ENCODE measurements at regions not wholly inside any gene's neighbourhood (a gene's known extent, or its start where the extent isn't known, plus 50 kb on each side); places are given as distances from the start of the nearest gene placed in this dataset.
"Not testable (repeated sequence)": the region's sequence is repeated elsewhere in the genome, so short reads cannot be mapped to it uniquely, and the experiment has no call there.

- no peak for DNase-seq (ENCODE audit: low spot score)
These were observed 223.9 kb upstream of the SHH start for GRCh38 chr7:156036153-156036552.

GRCh38 chr7:156035387-156035786, 223.1 kb upstream of the SHH start:
- DNase-seq (ENCODE audit: low spot score): not testable (repeated sequence)

- DNase-seq (ENCODE audit: low spot score): peak; percentile 68
These were observed 222.1 kb upstream of the SHH start for GRCh38 chr7:156034397-156034796.

GRCh38 chr7:156032973-156033372, 220.7 kb upstream of the SHH start:
- no peak for DNase-seq (ENCODE audit: low spot score)

- DNase-seq (ENCODE audit: low spot score): no peak
These were observed 219.6 kb upstream of the SHH start for GRCh38 chr7:156031679-156032478.

GRCh38 chr7:156029460-156030007, 217.3 kb upstream of the SHH start:
- DNase-seq (ENCODE audit: low spot score): no peak

GRCh38 chr7:156028521-156028920, 216.3 kb upstream of the SHH start:
- no peak for DNase-seq (ENCODE audit: low spot score)

GRCh38 chr7:156027821-156028220, 215.6 kb upstream of the SHH start:
- no peak for DNase-seq (ENCODE audit: low spot score)

GRCh38 chr7:156026603-156027002, 214.3 kb upstream of the SHH start:
- DNase-seq (ENCODE audit: low spot score): no peak

GRCh38 chr7:156026076-156026600, 213.9 kb upstream of the SHH start:
- no peak for DNase-seq (ENCODE audit: low spot score)

GRCh38 chr7:156025675-156026074, 213.4 kb upstream of the SHH start:
- no peak for DNase-seq (ENCODE audit: low spot score)

- no peak for DNase-seq (ENCODE audit: low spot score)
These were observed 211.9 kb upstream of the SHH start for GRCh38 chr7:156024201-156024600.

- no peak for DNase-seq (ENCODE audit: low spot score)
These were observed 210.5 kb upstream of the SHH start for GRCh38 chr7:156022483-156023459.

GRCh38 chr7:156021471-156021870, 209.2 kb upstream of the SHH start:
- no peak for DNase-seq (ENCODE audit: low spot score)

GRCh38 chr7:156020566-156020965, 208.3 kb upstream of the SHH start:
- DNase-seq (ENCODE audit: low spot score): no peak

GRCh38 chr7:156019776-156020565, 207.7 kb upstream of the SHH start:
- DNase-seq (ENCODE audit: low spot score): no peak

- no peak for DNase-seq (ENCODE audit: low spot score)
These were observed 207.0 kb upstream of the SHH start for GRCh38 chr7:156019308-156019707.

- DNase-seq (ENCODE audit: low spot score): no peak
These were observed 205.8 kb upstream of the SHH start for GRCh38 chr7:156017916-156018700.

GRCh38 chr7:156017431-156017830, 205.2 kb upstream of the SHH start:
- DNase-seq (ENCODE audit: low spot score): no peak

GRCh38 chr7:156015237-156016020, 203.2 kb upstream of the SHH start:
- no peak for DNase-seq (ENCODE audit: low spot score)

All from A172 (cell line).